Osteoblast (primary cell): ENCODE measurements at regions not wholly inside any gene's neighbourhood (a gene's known extent, or its start where the extent isn't known, plus 50 kb on each side); places are given as distances from the start of the nearest gene placed in this dataset.

Experiments used
- DNase-seq: peaks from one replicate; pipeline ENCODE4 v3.0.0; 2011; ENCODE audit warnings: low spot score, mixed read lengths; ENCODE audit not compliant: insufficient read length; ENCODE audit errors: missing footprints
- H2AFZ ChIP-seq: 2 replicates; pipeline ENCODE4 v1.6.0; 2011; ENCODE audit warnings: mild to moderate bottlenecking, low read length
- H3K27ac ChIP-seq: 2 replicates; pipeline ENCODE4 v1.5.1; 2011; ENCODE audit warnings: mild to moderate bottlenecking, low read depth, low read length, moderate library complexity
- H3K27me3 ChIP-seq: 2 replicates; pipeline ENCODE4 v1.6.0; 2012; ENCODE audit warnings: mild to moderate bottlenecking, control low read depth, inconsistent platforms, low read length, moderate library complexity; ENCODE audit not compliant: insufficient read depth
- H3K36me3 ChIP-seq: 2 replicates; pipeline ENCODE4 v1.5.1; 2011; ENCODE audit warnings: mild to moderate bottlenecking, low read length, control low read depth, moderate library complexity; ENCODE audit not compliant: insufficient read depth
- H3K4me1 ChIP-seq: 2 replicates; pipeline ENCODE4 v1.5.1; 2011; ENCODE audit warnings: mild to moderate bottlenecking, low read length, control low read depth, moderate library complexity; ENCODE audit not compliant: insufficient read depth
- H3K4me2 ChIP-seq: 2 replicates; pipeline ENCODE4 v1.6.0; 2011; ENCODE audit warnings: mild to moderate bottlenecking, low read length; ENCODE audit not compliant: insufficient read depth
- H3K4me3 ChIP-seq: fragments of 200-600 bp; sonication (generic); 3 replicates; pipeline ENCODE4 v1.5.1; 2012; ENCODE audit warnings: mild to moderate bottlenecking, low read length, inconsistent platforms; ENCODE audit not compliant: insufficient read depth
- H3K79me2 ChIP-seq: 2 replicates; pipeline ENCODE4 v1.6.0; 2012; ENCODE audit warnings: mild to moderate bottlenecking, low read length, control low read depth, inconsistent platforms; ENCODE audit not compliant: insufficient read depth
- H3K9me3 ChIP-seq: 2 replicates; pipeline ENCODE4 v1.5.1; 2011; ENCODE audit warnings: low read depth, low read length, control low read depth
- H4K20me1 ChIP-seq: 2 replicates; pipeline ENCODE4 v1.6.0; 2012; ENCODE audit warnings: mild to moderate bottlenecking, low read length, control low read depth; ENCODE audit not compliant: insufficient read depth
- TF ChIP-seq, protein P1 (sequence below): IDR thresholded peaks from 2 replicates; pipeline ENCODE4 v1.5.1; 2011; ENCODE audit warnings: mild to moderate bottlenecking, low read depth, low read length, moderate library complexity; ENCODE audit errors: extremely low read depth

DNA sequence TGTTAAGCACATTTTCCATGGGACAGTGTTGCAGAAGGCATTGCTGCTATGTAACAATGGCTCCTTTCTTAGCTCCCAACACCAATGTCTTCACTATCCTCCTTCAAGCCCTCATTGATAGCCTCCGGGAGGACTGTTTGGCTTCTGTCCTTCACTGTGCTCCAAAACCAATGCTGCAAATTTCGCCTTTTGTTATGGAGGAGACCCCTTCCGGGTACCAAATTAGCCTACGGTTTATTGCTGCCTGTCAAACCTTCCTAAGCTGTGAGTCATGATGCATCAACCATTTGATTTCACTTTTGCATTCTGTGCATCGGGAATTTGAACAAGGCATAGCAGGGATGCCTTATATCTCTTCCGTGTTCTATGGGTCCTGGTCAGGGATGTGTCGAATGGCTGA, 432.9 kb downstream of the GATA3 start:
- Histone ChIP-seq H3K27me3 (no peaks in the 10 kb centered on the region), H3K27ac (no peak overlapping the region), H3K9me3 (no peaks in the 10 kb centered on the region), H3K4me3 (no peak overlapping the region), H2AFZ (no peak overlapping the region), H4K20me1 (no peaks in the 10 kb centered on the region), H3K4me2 (no peak overlapping the region), H3K36me3 (no peaks in the 10 kb centered on the region), H3K4me1 (no peaks in the 10 kb centered on the region), H3K79me2 (no peaks in the 10 kb centered on the region)
- DNase-seq = no peak
- TF ChIP-seq, protein P1, sequence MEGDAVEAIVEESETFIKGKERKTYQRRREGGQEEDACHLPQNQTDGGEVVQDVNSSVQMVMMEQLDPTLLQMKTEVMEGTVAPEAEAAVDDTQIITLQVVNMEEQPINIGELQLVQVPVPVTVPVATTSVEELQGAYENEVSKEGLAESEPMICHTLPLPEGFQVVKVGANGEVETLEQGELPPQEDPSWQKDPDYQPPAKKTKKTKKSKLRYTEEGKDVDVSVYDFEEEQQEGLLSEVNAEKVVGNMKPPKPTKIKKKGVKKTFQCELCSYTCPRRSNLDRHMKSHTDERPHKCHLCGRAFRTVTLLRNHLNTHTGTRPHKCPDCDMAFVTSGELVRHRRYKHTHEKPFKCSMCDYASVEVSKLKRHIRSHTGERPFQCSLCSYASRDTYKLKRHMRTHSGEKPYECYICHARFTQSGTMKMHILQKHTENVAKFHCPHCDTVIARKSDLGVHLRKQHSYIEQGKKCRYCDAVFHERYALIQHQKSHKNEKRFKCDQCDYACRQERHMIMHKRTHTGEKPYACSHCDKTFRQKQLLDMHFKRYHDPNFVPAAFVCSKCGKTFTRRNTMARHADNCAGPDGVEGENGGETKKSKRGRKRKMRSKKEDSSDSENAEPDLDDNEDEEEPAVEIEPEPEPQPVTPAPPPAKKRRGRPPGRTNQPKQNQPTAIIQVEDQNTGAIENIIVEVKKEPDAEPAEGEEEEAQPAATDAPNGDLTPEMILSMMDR = no peak

DNA sequence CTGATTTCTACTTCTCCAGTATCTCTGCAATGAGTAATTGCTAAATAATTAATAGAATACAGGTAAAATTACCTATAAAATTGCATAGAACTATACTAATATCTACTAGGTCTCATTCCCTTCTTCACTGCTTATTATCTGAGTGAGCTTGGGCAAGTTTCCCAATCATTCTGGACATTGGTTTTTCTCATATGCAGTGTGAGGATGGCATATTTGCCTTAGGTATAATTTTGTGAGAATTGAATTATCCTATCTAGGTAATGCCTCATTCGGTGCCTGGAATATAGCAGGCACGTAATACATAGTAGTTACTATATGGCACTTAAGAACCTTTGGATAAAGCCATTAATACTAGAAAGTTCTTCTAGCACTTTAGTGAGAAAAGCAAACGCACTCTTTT, 434.7 kb downstream of the GATA3 start:
- Histone ChIP-seq H3K4me3 (no peak overlapping the region), H3K4me1 (no peaks in the 10 kb centered on the region), H4K20me1 (no peaks in the 10 kb centered on the region), H2AFZ (no peak overlapping the region), H3K4me2 (no peak overlapping the region), H3K79me2 (no peaks in the 10 kb centered on the region), H3K9me3 (no peaks in the 10 kb centered on the region), H3K36me3 (no peaks in the 10 kb centered on the region), H3K27ac (no peak overlapping the region), H3K27me3 (no peaks in the 10 kb centered on the region)
- no peak for DNase-seq
- TF ChIP-seq, protein P1 = no peak

DNA sequence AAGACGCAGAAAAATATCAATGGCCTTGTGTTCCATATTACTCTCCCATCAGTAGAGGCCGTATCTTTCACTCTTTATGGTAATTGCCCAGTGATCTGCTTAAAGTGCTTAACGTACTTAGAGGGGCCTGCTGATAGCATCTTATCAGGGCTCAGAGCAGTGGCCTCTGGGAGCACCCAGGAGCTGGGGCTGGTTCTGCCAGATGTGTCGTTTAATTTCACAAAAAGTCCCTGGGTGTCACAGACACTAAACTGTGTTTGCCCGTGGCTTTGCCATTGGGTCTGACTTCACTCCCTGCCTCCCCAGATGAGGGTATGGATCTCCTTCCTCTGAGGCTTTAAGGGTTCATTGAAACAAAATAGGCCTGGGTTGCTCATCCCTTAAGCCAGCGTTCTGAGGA, 435.3 kb downstream of the GATA3 start:
- no peak overlapping the region for H3K4me3 ChIP-seq

DNA sequence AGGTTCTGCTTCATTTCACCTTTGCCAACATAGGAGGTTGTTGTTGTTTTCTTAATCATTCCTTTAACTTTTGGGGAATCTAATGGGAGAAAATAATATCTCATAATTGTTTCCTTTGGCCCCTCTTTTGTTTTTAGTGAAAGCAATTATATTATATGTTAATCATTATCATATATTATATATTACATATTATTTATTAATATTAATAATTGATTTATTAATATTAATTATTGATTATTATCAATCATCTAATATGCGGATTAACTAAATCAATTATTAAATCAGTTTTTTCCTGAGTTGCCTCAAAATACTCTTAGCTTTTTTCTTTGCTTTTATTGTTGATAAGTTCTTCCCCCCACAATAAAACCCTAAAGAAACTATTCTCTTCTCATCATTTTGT, 443.8 kb downstream of the GATA3 start:
- no peak overlapping the region for H3K4me3 ChIP-seq
- no peak overlapping the region for H3K27ac ChIP-seq
- H3K36me3 ChIP-seq = no peaks in the 10 kb centered on the region

More for the DNA sequence above, 435.3 kb downstream of the GATA3 start:
- H3K4me2 ChIP-seq = no peak overlapping the region
- no peaks in the 10 kb centered on the region for H3K4me1 ChIP-seq
- no peak overlapping the region for H2AFZ ChIP-seq
- H3K27me3 ChIP-seq = no peaks in the 10 kb centered on the region
- no peaks in the 10 kb centered on the region for H3K9me3 ChIP-seq
- no peaks in the 10 kb centered on the region for H3K79me2 ChIP-seq
- no peak for DNase-seq
- H3K27ac ChIP-seq = no peak overlapping the region
- H4K20me1 ChIP-seq = no peaks in the 10 kb centered on the region
- TF ChIP-seq, protein P1 = no peak
- no peaks in the 10 kb centered on the region for H3K36me3 ChIP-seq

More for the DNA sequence above, 443.8 kb downstream of the GATA3 start:
- H3K4me1 ChIP-seq = no peaks in the 10 kb centered on the region
- H2AFZ ChIP-seq = no peak overlapping the region
- no peaks in the 10 kb centered on the region for H3K9me3 ChIP-seq
- no peaks in the 10 kb centered on the region for H4K20me1 ChIP-seq
- H3K4me2 ChIP-seq = no peak overlapping the region
- no peak for DNase-seq
- no peaks in the 10 kb centered on the region for H3K27me3 ChIP-seq
- no peaks in the 10 kb centered on the region for H3K79me2 ChIP-seq
- TF ChIP-seq, protein P1 = no peak
